Activated T-helper 1 cell treated with anti-CD3 and anti-CD28 coated beads, Interleukin-12 subunit alpha, Interleukin-12 subunit beta, Interleukin-2, Interleukin-4 antibody, amounts not matched to agents 30 ng/mL and 10 ng/mL and 1 ng/mL, durations not matched to agents 14 hours and 24 hours and 36 hours (primary cell): ENCODE measurements at regions not wholly inside any gene's neighbourhood (a gene's known extent, or its start where the extent isn't known, plus 50 kb on each side); places are given as distances from the start of the nearest gene placed in this dataset.

Experiments
- DNase-seq: peaks from one replicate; pipeline ENCODE4 v3.0.0; 2021; ENCODE audit warnings: low spot score
- H3K27ac Mint-ChIP-seq: one replicate; pipeline ENCODE4 v1.8.0; 2021; ENCODE audit warnings: mild to moderate bottlenecking, mixed read lengths
- H3K27me3 Mint-ChIP-seq: one replicate; pipeline ENCODE4 v1.8.0; 2022; ENCODE audit warnings: mild to moderate bottlenecking, moderate library complexity, mixed read lengths; ENCODE audit not compliant: insufficient read depth
- H3K36me3 Mint-ChIP-seq: one replicate; pipeline ENCODE4 v1.8.0; 2021; ENCODE audit warnings: low read depth, mixed read lengths
- H3K4me1 Mint-ChIP-seq: one replicate; pipeline ENCODE4 v1.8.0; 2021; ENCODE audit warnings: low read depth, mixed read lengths
- H3K4me3 Mint-ChIP-seq: one replicate; pipeline ENCODE4 v1.8.0; 2021; ENCODE audit warnings: mild to moderate bottlenecking, moderate library complexity, mixed read lengths
- H3K9me3 Mint-ChIP-seq: one replicate; pipeline ENCODE4 v1.8.0; 2021; ENCODE audit warnings: mixed read lengths
- intact Hi-C: fragments of 100-400 bp; cut with micrococcal nuclease; formaldehyde crosslinking; loops from one replicate; pipeline ENCODE4 v1.15.1; 2024

DNA sequence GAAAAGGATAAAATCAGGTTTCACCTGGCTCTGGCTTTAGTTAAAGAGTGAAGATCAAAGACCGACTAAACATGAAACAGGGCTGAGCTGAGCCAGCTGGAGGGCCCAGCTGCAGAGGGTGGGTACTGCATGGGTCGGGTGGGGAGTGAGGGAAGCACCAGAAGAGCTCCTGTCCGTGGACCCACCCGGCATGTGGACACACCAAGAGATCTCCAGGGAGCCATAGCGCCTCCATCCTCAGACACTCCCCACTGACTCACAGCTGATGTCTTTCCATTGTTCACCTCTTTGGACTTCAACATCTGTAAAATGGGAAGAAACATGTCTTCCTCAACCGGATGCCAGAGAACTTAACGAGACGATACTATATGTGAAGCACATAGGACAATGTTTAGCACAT is 178.3 kb upstream of the KLHL29 start:
- Mint-ChIP-seq H3K27me3 (peaks cover under 1% of the 10 kb centered on the region), H3K27ac (no peak overlapping the region), H3K9me3 (no peaks in the 10 kb centered on the region), H3K4me1 (no peaks in the 10 kb centered on the region), H3K36me3 (no peaks in the 10 kb centered on the region), H3K4me3 (no peak overlapping the region)
- no peak for DNase-seq
- intact Hi-C loops: no loop called here

DNA sequence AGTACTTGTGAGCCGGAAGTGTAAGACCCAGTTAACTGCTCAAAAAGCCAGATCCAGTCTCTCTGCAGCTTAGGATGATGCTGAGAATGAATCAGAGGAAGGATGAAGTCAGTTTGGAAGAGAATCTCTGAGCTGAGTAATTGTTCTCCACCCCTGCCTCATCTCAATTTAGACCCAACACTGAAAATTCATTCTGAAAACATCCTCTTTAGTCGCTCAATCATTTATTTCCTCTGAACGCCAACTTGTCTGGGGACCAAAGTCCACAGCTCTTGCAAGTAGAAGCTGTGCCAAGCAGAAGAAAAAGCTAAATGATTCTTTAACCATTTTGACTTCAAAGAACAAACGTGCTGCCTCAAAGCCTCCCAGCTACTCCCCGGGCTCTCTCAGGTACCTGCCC is 177.1 kb upstream of the KLHL29 start:
- no peak overlapping the region for H3K27ac Mint-ChIP-seq
- no peak overlapping the region for H3K4me3 Mint-ChIP-seq
- no peaks in the 10 kb centered on the region for H3K9me3 Mint-ChIP-seq
- H3K4me1 Mint-ChIP-seq: no peaks in the 10 kb centered on the region
- intact Hi-C loops: no loop called here
- no peaks in the 10 kb centered on the region for H3K36me3 Mint-ChIP-seq
- DNase-seq: no peak
- H3K27me3 Mint-ChIP-seq: no peaks in the 10 kb centered on the region

DNA sequence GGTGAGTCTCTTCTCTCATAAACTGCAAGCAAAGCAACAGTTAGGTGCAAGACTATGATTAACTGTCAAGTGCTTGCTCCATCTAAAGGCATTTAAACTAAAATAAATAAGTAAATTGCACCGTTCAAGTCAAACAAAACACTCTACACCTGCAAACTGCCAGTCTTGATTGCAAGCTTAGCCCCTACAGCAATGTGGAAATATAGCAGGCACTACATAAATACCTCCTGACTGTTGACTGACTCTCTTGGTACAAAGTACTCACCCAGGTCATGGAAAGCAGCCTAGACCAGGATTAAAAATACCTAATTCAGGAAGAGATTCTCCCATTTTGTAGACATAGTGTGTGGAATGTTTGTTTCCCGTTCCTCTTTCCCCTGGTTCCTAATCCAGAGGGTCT is 176.6 kb upstream of the KLHL29 start:
- Mint-ChIP-seq H3K4me1 (no peaks in the 10 kb centered on the region), H3K27me3 (no peaks in the 10 kb centered on the region), H3K36me3 (no peaks in the 10 kb centered on the region), H3K9me3 (no peaks in the 10 kb centered on the region), H3K27ac (no peak overlapping the region), H3K4me3 (no peak overlapping the region)
- no peak for DNase-seq
- intact Hi-C loops: no loop called here

DNA sequence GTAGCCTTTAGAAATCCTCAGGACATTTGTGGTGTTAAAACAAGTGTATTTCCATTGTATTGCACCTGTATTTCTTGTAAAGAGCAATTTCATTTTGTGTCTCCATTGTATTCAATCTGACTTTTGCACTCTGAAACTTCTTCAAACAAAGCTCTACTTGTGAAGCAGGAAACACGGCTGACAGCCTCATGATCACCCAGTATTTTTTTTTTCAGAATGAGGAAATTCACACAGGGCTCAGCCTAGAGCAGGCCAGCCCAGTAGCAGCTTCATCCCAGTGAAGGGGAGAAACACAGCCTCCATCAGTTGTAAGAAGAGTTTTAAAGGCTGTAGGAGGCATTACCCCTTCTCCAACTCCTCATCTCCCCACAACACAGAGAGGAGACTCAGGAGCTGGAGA is 175.9 kb upstream of the KLHL29 start:
- Mint-ChIP-seq H3K27me3 (no peaks in the 10 kb centered on the region), H3K4me3 (no peak overlapping the region), H3K9me3 (no peaks in the 10 kb centered on the region), H3K4me1 (no peaks in the 10 kb centered on the region), H3K27ac (no peak overlapping the region), H3K36me3 (no peaks in the 10 kb centered on the region)
- DNase-seq: no peak
- intact Hi-C loops: no loop called here

DNA sequence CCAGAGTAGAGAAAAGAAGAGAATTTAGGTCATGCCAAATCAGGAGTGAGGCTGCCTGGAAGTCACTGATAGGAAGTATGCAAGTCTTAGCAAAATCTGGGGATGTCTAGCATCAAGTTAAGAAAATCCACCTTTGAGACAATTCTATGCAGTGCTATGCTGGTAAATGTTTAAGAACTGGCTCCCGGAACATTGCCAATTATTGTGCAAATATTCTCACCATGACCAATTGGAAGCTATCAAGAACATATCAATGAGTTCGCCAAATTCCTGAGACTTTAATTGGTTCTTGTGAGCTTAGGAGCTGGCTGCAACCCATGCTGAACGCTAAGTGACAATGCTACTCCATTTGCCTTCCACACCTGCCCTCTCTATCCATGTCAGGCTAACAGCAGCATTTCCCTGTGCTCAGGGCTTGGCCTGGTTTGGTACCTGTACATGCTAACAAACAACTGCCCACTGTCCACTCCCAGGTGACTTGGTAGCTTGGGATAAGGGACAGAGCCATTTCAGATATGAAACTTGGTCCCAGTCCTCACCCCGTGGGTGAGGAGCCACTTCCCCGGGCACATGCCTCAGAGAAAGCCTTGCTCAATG is 172.9 kb upstream of the KLHL29 start:
- Mint-ChIP-seq H3K27ac (no peak overlapping the region), H3K27me3 (no peaks in the 10 kb centered on the region), H3K9me3 (no peaks in the 10 kb centered on the region), H3K4me1 (no peaks in the 10 kb centered on the region), H3K36me3 (no peaks in the 10 kb centered on the region), H3K4me3 (no peak overlapping the region)
- DNase-seq: no peak
- intact Hi-C loops: no loop called here

DNA sequence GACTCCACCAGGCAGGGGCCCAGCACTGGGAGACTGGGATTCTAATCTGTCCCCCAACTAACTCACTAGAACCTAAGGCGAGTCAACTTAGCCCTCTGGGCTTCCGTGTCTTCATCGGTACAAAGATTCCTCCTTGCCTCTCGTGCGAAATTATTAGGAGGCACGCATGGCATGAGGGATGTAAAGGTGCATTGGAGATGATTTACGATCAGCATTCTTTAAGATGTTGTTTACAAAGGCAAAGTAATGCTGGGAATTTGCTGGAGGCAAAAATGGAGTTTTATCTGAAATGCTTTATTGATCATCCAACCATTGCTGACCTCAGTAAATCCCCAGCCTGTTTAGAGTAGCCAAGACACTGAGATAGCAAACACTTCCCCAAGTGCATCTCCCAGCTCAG is 171.8 kb upstream of the KLHL29 start:
- H3K27me3 Mint-ChIP-seq: peaks cover 2% of the 10 kb centered on the region

DNA sequence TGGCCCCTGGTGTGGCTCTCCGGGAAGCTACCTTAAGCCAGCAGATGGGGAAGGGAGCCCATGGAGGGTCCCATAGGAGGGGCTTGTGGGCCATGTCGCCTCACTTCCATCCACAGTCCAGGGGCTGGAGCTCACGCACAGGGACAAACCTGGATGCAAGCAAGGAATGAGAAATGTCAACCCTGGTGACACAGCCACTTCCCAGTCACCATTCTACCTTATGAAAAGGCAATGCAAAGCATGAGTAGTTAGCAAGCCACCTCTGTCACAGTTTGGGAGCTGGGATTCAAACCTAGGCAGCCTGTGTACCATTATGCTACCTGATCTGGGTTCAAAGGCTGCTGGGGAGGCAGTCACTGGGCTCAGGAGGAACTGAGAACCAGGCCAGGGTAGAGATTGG is 170.0 kb upstream of the KLHL29 start:
- DNase-seq: no peak
- Mint-ChIP-seq H3K36me3 (no peaks in the 10 kb centered on the region), H3K4me3 (no peak overlapping the region), H3K27ac (no peak overlapping the region), H3K9me3 (no peaks in the 10 kb centered on the region), H3K27me3 (peaks cover 2% of the 10 kb centered on the region), H3K4me1 (no peaks in the 10 kb centered on the region)
- intact Hi-C loops: no loop called here

More for the DNA sequence above, 171.8 kb upstream of the KLHL29 start:
- no peaks in the 10 kb centered on the region for H3K4me1 Mint-ChIP-seq
- H3K36me3 Mint-ChIP-seq: no peaks in the 10 kb centered on the region
- no peak overlapping the region for H3K4me3 Mint-ChIP-seq
- intact Hi-C loops: no loop called here
- no peaks in the 10 kb centered on the region for H3K9me3 Mint-ChIP-seq
- no peak for DNase-seq
- no peak overlapping the region for H3K27ac Mint-ChIP-seq

DNA sequence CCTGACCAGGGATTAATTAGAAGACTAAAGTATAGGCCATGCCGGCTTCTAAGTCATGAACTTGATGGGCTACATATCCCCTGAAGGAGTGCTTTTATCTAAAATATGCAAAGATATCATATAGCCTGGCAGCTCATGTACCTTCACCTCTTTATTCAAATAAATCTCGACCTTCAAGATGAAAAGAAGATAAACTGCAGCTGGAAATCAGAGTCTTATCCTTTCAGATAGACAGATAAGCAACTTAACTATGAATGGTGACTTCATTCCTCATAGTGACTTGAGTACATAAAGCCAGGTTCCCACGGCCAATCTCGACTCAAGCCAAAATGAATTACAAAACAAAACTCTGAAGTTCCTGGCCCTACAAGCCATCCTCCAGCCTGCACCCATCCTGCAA is 165.3 kb upstream of the KLHL29 start:
- Mint-ChIP-seq H3K36me3 (no peaks in the 10 kb centered on the region), H3K4me3 (no peak overlapping the region), H3K4me1 (no peaks in the 10 kb centered on the region), H3K27me3 (peaks cover 2% of the 10 kb centered on the region), H3K27ac (no peak overlapping the region), H3K9me3 (no peaks in the 10 kb centered on the region)
- DNase-seq: no peak
- intact Hi-C loops: no loop called here

DNA sequence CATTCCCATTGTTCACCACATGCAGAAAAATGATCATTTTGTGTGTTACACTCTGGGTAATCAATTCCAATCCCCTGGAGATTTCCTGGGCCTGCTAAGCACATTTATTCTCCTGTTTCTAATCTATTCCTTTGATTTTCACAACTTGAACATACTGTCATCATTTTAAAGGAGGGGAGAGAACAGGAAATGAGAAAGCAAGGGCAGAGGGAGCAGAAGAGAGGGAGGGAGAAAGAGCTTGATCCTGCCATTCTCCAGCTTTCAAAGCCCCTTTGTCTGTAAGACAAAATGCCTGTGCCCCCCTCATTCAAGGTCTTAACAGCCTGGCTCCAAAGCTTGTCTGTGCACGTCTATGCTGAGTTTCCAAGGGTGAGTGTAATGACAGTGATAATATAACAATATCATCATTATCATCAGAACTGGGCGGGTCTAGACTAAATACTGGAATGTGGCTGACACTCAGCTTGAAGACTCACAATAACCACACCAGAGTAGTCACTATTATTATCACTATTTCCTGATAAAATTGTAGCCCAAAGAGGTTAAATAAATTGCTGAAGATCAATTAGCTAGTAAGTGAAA is 164.4 kb upstream of the KLHL29 start:
- Mint-ChIP-seq H3K27me3 (peaks cover 2% of the 10 kb centered on the region), H3K4me3 (no peak overlapping the region), H3K27ac (no peak overlapping the region), H3K4me1 (no peaks in the 10 kb centered on the region), H3K9me3 (no peaks in the 10 kb centered on the region), H3K36me3 (no peaks in the 10 kb centered on the region)
- no peak for DNase-seq
- intact Hi-C loops: no loop called here

DNA sequence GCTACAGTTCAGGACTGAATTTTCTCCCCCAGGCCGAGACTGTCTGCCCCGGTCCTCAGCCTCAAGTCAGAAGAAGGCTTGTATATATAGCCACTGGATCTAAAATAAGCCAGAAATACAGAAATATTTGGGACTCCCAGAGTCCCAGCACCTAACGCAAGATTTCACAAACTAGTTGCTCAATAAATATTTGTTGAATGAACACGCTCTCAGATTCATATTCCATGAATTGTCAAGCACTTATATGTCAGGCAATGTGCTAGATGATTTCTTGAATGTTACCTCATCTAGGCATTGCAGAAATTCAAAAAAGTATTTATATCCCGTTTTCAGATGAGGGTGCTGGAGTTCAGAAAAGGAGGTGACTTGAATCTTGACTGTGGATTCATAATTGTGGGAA is 163.7 kb upstream of the KLHL29 start:
- Mint-ChIP-seq H3K4me3 (no peak overlapping the region), H3K27me3 (peaks cover 2% of the 10 kb centered on the region), H3K27ac (no peak overlapping the region), H3K9me3 (no peaks in the 10 kb centered on the region), H3K36me3 (no peaks in the 10 kb centered on the region), H3K4me1 (no peaks in the 10 kb centered on the region)
- intact Hi-C loops: no loop called here
- no peak for DNase-seq

DNA sequence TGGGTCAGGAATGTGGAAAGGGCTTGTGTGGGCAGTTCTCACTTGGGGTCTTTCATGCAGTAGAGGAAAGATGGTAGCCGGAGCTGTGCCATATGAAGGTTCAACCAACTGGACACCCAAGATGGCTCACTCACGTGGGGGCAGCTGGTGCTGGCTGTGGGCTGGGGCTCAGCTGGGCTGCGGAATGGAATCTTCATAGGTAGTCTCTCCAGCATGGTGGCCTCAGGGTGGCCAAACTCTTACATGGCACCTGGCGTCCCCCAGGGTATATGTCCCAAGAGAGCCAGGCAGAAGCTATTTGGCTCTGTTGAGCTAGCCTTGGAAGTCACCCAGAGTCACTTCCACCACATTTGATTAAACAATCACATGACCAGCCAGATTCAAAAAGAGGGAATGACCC is 163.1 kb upstream of the KLHL29 start:
- Mint-ChIP-seq H3K4me1 (no peaks in the 10 kb centered on the region), H3K36me3 (no peaks in the 10 kb centered on the region), H3K4me3 (no peak overlapping the region), H3K27ac (no peak overlapping the region), H3K9me3 (no peaks in the 10 kb centered on the region), H3K27me3 (peaks cover 2% of the 10 kb centered on the region)
- DNase-seq: no peak
- intact Hi-C loops: no loop called here

DNA sequence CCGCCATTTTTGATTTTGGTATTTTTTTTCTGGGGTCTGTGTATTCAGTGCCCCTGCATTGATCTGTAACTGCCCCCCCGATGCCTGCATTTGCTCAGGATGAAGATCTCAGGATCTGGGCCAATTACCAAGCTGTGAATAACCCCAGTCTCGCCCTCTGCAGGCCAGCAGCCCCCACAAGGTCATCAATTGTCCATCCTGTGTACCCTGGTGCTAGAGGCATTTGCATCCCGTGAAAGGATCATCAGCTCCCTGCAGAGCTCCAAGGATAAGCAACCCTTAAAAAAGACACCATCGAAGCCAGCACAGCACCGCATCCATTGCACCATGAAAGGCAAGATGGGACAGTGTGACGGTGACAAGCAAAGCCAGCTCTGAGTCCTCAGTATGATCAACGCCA is 154.1 kb upstream of the KLHL29 start:
- Mint-ChIP-seq H3K27me3 (no peaks in the 10 kb centered on the region), H3K27ac (no peak overlapping the region), H3K9me3 (peaks cover 3% of the 10 kb centered on the region), H3K36me3 (no peaks in the 10 kb centered on the region), H3K4me3 (no peak overlapping the region), H3K4me1 (no peaks in the 10 kb centered on the region)
- DNase-seq: no peak
- intact Hi-C loops: no loop called here

DNA sequence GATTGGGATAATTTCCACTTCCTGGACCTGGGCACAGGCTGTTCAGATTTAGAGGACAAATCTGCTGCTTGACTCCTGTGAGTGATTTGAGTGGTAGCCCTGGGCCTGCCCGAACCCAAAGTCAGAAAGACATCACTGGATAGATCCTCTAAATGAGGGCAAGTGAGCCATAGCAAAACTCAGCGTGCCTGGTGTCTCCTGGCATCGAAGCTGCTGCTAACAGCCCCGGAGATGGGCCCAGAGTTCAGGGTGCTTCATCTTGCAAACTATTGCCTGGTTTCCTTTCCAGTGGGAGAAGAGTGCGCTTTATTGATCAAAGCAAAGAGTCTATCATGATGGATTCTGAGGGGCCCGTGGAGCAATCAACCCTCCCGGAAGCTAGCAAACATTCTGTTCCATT is 153.1 kb upstream of the KLHL29 start:
- Mint-ChIP-seq H3K27ac (no peak overlapping the region), H3K4me1 (no peaks in the 10 kb centered on the region), H3K9me3 (peaks cover 3% of the 10 kb centered on the region), H3K4me3 (no peak overlapping the region), H3K36me3 (no peaks in the 10 kb centered on the region), H3K27me3 (no peaks in the 10 kb centered on the region)
- DNase-seq: no peak
- intact Hi-C loops: no loop called here

DNA sequence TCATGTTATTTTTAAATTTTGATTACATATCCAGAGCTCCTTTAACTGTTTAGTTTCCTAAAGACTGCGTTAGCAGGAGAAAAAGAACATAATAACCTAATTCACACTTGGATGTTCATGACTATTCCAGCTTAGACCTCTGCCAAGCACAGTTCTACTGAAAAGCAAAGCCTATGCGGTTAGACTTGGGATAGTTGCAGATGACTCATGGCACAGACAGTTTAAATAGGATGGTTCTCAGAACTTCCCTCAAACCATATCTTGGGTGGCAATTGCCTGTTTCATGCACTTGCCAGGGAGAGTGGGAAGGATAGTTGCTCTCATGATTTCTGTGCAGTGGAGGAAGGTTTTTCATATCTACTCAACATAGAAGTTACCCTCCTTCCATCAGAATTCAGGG is 149.7 kb upstream of the KLHL29 start:
- H3K27ac Mint-ChIP-seq: no peak overlapping the region
- H3K9me3 Mint-ChIP-seq: peaks cover 3% of the 10 kb centered on the region
- intact Hi-C loops: no loop called here
- H3K4me3 Mint-ChIP-seq: no peak overlapping the region
- H3K36me3 Mint-ChIP-seq: no peaks in the 10 kb centered on the region
- no peaks in the 10 kb centered on the region for H3K27me3 Mint-ChIP-seq
- no peak for DNase-seq
- no peaks in the 10 kb centered on the region for H3K4me1 Mint-ChIP-seq
